H1 (cell line): ENCODE measurements at regions not wholly inside any gene's neighbourhood (a gene's known extent, or its start where the extent isn't known, plus 50 kb on each side); places are given as distances from the start of the nearest gene placed in this dataset.

Experiments used
- BCL11A ChIP-seq, 2 experiments: IDR thresholded peaks; one replicate each; pipeline ENCODE4 v1.6.1; 2011; ENCODE audit warnings: low read depth in 2 of 2, low read length in 2 of 2, mild to moderate bottlenecking in 2 of 2
- CHD7 ChIP-seq: fragments of 300-600 bp; sonication (generic); IDR thresholded peaks from 2 replicates; pipeline ENCODE4 v1.7.1; 2012; ENCODE audit warnings: low read length, moderate library complexity, mild to moderate bottlenecking, inconsistent platforms; ENCODE audit not compliant: insufficient replicate concordance
- GABPA ChIP-seq: IDR thresholded peaks from 2 replicates; pipeline ENCODE4 v1.6.1; 2011; ENCODE audit warnings: mild to moderate bottlenecking, low read length, moderate library complexity, borderline replicate concordance; ENCODE audit not compliant: insufficient read depth
- NANOG ChIP-seq: IDR thresholded peaks from 2 replicates; pipeline ENCODE4 v1.6.1; 2011; ENCODE audit warnings: low read length, low read depth, mild to moderate bottlenecking, inconsistent platforms; ENCODE audit not compliant: insufficient read depth, poor library complexity, severe bottlenecking
- SIRT6 ChIP-seq: IDR thresholded peaks from one replicate; pipeline ENCODE4 v1.7.1; 2012; ENCODE audit warnings: low read length, inconsistent platforms
- SP2 ChIP-seq: IDR thresholded peaks from 2 replicates; pipeline ENCODE4 v1.6.1; 2012; ENCODE audit warnings: mild to moderate bottlenecking, low read length, inconsistent platforms

GRCh38 chr7:140235114-140235513 lies 58.3 kb upstream of the KDM7A start (continued):
- no peak for TF ChIP-seq CHD7
- no peak for TF ChIP-seq SIRT6
- no peak for TF ChIP-seq SP2
- no peak for TF ChIP-seq GABPA
- TF ChIP-seq BCL11A (IDR thresholded peaks at IDR 0.05; ENCODE audit: low read depth in 2 of 2, low read length in 2 of 2), result no peak
- TF ChIP-seq NANOG, result no peak
- TF ChIP-seq, all 59 proteins: peak for 0
